HG02973 (cell line): ENCODE measurements at regions not wholly inside any gene's neighbourhood (a gene's known extent, or its start where the extent isn't known, plus 50 kb on each side); places are given as distances from the start of the nearest gene placed in this dataset.

Experiments used
- ATAC-seq: cut with Tn5 transposase; IDR thresholded peaks from one replicate; pipeline ENCODE4 v1.9.1; 2021; ENCODE audit warnings: moderate library complexity; ENCODE audit not compliant: unreplicated experiment

DNA sequence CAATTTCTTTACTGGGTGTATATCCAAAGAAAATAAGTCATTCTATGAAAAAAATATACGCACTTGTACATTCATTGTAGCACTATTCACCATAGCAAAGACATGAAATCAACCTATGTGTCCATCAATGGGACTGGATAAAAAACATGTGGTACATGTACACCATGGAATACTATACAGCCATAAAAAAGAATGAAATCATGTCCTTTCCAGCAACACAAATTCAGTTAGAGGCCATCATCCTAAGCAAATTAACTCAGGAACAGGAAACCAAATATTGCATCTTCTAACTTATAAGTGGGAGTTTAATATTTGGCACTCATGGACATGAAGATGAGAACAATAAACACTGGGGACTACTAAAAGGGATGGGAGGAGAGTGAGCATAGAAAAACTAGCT, 325.7 kb downstream of the TGFB2 start:
- ATAC-seq: no peak

DNA sequence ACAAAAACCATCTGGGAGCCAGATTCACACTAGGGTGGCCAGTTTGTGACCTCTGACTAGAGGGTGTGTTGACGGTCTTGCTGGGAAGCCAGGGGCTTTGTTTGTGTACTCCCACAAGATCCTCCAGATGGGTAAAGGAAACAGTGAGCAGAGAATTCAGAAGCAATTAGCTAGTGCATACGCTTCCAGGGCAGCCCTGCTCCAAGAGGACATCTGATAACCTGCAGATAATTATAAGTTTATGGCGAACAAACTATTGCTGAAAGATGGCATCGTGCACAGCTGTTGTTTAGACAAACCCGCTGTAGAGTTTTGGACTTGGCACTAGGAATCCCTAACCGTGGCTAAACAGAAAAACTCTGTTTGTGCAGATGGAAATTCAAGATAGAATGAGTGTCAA, 326.4 kb downstream of the TGFB2 start:
- no peak for ATAC-seq

- no peak for ATAC-seq
Observed at GRCh38 chr1:218673170-218673569, 328.0 kb downstream of the TGFB2 start.

GRCh38 chr1:218674280-218674773, 329.2 kb downstream of the TGFB2 start:
- no peak for ATAC-seq

- ATAC-seq: no peak
Observed at GRCh38 chr1:218677026-218677425, 331.9 kb downstream of the TGFB2 start.

GRCh38 chr1:218679391-218679790, 334.3 kb downstream of the TGFB2 start:
- no peak for ATAC-seq

DNA sequence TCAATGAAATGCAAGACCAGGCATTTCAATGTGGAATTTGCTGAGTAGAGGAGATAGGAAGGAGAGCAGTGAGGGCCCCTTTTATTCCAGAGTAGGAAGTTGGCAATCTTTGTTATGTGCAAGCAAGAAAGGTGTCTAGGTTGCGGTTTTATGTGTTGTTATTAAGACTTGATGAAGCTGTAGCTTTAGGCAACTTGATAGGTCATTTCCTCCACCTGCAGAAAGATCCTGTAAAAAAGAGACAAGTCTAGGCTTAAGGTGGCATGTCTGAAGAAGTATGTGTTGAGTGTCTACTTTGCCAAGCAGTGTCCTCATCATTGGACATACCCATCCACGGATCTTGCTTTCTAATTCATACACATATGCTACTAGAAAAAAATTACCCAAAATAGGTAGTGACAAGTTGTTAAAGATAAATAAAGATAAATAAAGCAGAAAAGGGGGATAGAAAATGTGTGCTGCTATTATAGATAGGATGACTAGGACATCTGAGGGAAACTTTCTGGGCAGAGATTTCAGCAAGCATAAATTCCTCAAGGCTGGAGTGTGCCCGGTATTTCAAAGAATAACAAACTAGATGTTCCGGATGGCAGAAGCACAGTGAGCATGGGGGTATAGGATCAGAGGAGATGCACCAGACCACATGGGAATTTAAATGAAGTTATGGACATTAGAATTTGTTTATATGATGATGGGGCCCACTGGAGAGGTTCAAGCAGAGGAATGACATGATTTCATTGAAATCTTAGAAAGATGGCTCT, 335.0 kb downstream of the TGFB2 start:
- no peak for ATAC-seq

GRCh38 chr1:218683242-218683641, 338.1 kb downstream of the TGFB2 start:
- no peak for ATAC-seq

GRCh38 chr1:218686258-218686657, 341.1 kb downstream of the TGFB2 start:
- ATAC-seq: no peak

- no peak for ATAC-seq
Observed at GRCh38 chr1:218686761-218687160, 341.6 kb downstream of the TGFB2 start.

- no peak for ATAC-seq
Observed at GRCh38 chr1:218692808-218693207, 347.7 kb downstream of the TGFB2 start.

DNA sequence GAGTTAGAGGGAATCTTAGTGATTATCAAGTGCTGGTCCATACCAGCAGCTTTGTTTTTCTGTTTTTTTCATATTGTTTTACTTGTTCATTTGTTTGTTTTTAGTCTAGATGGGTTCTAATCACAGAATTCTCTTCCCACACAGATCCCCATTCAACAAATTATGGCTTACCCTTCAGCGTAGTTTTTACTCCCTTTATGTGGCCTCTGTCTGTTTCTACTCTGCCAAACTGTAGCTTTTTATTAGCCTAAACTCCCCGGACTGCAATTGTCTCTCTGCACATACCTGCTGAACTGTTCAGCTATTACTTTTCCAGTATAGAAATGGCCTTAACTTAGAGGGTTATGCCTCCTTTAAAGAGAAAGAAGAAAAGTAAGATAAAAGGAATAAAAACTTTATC, 348.5 kb downstream of the TGFB2 start:
- ATAC-seq: no peak

DNA sequence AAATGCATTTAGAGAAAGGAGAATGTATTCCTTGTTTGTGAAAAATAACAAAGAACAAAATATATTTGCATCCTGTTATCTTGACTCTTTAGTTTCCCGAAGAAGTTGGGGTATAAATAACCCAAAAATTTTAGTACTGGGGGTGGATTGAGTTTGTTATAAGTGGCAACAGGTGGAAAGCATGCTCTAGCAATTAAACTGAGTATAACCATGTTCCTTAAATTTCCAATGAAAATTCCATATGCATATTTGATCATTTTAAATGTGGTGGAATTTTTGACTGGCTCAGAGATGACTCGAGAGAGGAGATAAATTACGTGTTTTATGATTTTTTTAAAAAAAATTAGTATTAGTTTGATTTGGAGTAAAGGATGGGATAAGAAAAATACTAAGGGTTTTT, 348.9 kb downstream of the TGFB2 start:
- no peak for ATAC-seq

DNA sequence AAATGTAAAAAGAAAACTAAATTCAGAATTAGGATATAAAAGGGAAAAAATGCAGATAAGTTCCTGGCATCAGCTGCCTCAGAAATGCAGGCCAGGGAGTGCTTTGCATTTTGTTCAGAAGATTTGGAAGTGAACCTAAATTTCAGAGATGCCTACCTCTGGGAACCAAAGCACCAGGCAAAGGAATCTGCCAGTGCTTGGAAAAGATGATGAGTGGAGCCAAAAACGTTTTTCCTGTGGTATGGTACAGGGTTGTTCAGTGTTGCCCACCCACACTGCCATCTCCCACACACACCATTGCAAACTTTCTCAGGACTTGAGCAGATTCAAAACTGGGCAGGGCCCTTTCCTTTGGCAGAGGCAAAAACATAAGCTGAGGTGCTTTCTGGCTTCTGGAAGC, 349.5 kb downstream of the TGFB2 start:
- ATAC-seq: no peak

DNA sequence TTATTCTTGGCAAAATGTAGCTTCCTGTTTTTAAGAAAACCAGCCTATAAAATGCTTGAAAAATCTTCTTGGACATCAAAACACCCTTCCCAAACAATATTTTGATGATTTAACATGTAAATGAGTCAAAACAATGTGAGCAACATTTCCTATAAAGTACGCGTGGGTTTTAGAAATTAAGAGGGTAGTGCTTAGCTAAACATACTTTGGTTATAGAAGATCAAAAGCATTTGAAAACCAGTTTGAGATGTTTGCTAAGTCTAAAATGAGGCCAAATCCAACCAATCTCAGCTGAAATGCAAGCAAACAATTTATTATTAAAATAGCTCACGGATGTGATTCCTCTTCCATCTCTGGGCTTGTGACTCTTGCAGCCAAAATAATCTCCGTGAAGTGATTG, 350.4 kb downstream of the TGFB2 start:
- no peak for ATAC-seq

GRCh38 chr1:218698141-218698540, 353.0 kb downstream of the TGFB2 start:
- no peak for ATAC-seq

DNA sequence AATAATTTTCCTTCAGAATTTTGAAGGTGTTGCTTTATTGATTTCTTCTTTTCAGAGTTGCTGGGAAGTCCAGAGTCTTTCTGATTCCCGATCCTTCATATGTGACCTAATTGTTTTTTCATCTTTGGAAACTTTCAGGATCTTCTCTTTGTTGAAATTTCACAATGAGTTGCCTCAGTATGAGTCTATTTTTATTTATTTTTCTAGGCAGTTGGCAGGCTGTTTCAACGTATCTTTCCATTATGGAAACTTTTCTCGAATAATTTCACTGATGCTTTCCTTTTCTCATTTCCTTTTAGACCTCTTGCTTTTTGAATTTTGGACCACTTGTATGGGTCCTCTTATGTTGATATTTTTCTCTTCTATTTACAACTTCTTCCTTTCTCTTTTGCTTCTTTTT, 354.3 kb downstream of the TGFB2 start:
- ATAC-seq: no peak

DNA sequence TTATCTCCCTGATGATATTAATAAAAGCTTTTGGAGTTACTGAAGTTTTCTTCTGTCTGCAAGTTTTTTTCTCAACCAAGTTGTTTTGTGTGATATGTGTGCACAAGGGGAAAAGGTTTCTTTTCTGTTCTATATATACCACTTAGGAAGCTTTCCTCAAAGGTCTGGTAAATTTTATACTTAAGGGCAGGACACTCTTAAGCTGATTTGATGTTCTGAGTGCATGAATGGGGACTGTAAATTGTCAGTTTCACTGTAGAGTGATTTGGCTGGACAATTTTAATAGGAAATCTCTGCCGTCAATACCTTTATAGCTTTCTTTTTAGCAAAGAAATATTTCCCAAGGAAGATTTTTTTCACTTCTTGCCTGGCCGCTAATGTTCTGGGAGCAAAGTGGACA, 354.7 kb downstream of the TGFB2 start:
- no peak for ATAC-seq

DNA sequence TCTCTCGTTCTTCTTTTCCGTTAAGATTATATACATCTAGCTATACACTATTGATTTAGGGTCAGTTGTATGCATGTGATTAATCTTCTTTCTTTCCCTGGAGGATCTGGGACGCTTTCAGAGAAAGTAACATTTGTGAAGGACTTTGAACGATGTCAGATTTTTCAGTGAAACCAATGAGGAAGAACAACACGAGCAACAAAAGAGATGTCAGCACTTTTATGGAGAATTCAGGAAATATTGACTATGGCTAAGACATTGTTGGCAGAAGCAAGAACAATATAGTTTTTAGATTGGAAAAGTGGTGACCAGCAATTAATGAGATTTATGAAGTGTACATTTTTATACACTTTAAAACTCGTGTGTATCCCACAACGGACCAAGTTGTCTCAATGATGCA, 355.5 kb downstream of the TGFB2 start:
- no peak for ATAC-seq

- ATAC-seq: no peak
Observed at GRCh38 chr1:218701131-218701530, 356.0 kb downstream of the TGFB2 start.

- no peak for ATAC-seq
Observed at GRCh38 chr1:218702775-218703174, 357.6 kb downstream of the TGFB2 start.

DNA sequence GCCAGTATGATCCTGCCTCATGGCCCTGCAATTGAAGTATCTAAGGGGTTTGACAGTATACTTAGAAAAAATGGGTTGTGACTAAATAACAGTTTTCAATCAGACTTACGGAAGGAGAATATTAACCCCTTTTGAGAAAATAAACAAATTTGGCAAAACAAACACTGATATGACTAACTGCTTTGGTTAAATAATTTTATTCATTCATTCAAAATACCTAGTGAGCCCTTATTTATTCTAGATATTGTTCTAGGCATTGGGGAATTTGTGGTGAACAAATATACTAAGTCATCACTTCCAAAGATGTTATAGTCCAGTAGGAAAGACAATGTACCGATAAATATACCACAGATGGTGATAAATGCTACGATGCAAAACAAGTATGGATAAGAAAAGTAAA, 358.7 kb downstream of the TGFB2 start:
- no peak for ATAC-seq

GRCh38 chr1:218705391-218705790, 360.3 kb downstream of the TGFB2 start:
- no peak for ATAC-seq
